Caco-2 (cell line): ENCODE measurements at regions not wholly inside any gene's neighbourhood (a gene's known extent, or its start where the extent isn't known, plus 50 kb on each side); places are given as distances from the start of the nearest gene placed in this dataset.

ENCODE experiments used
- BruUV-seq: library from RNA; stranded (reverse); fragments of 400-500 nt; replicated peaks from 2 replicates; lab custom pipeline; 2021; lab: Mats Ljungman, UMichigan
- CTCF ChIA-PET: fragments of 300-600 bp; sonication (Branson Sonifier 250); formaldehyde crosslinking; loops from one replicate; lab custom pipeline; 2022; ENCODE audit warnings: antibody characterized with exemption; lab: Charles Lee
- POLR2A ChIA-PET: fragments of 300-600 bp; sonication (Branson Sonifier 250); formaldehyde crosslinking; loops from one replicate; lab custom pipeline; 2022; ENCODE audit warnings: antibody characterized with exemption; lab: Charles Lee
- DNase-seq, 2 experiments: peaks; one replicate each; pipeline versions ENCODE4 v3.0.0 to v3.0.0-alpha.2; 2020 to 2022
- H3K27me3 ChIP-seq: replicated peaks from 2 replicates; pipeline ENCODE4 v1.6.0; 2011; ENCODE audit warnings: low read length; ENCODE audit not compliant: control insufficient read depth, insufficient read depth
- H3K36me3 ChIP-seq: 2 replicates; pipeline ENCODE4 v1.5.1; 2011; ENCODE audit warnings: low read length; ENCODE audit not compliant: control insufficient read depth, insufficient read depth
- H3K4me1 ChIP-seq: fragments of 250-450 bp; sonication (Bioruptor Pico); 2 replicates; pipeline ENCODE4 v1.5.1; 2020; ENCODE audit warnings: mild to moderate bottlenecking
- H3K4me3 ChIP-seq: 2 replicates; pipeline ENCODE4 v1.5.1; 2011; ENCODE audit warnings: low read depth, mild to moderate bottlenecking, control low read depth, low read length
- H3K9me3 ChIP-seq: fragments of 250-450 bp; sonication (Bioruptor Pico); 2 replicates; pipeline ENCODE4 v1.5.1; 2020; ENCODE audit warnings: mild to moderate bottlenecking, moderate library complexity
- H3K27ac Mint-ChIP-seq: one replicate; pipeline ENCODE4 v1.8.0; 2022; ENCODE audit warnings: mixed read lengths; ENCODE audit not compliant: unreplicated experiment
- H3K27me3 Mint-ChIP-seq: one replicate; pipeline ENCODE4 v1.8.0; 2022; ENCODE audit warnings: mixed read lengths; ENCODE audit not compliant: insufficient read depth, unreplicated experiment
- H3K36me3 Mint-ChIP-seq: one replicate; pipeline ENCODE4 v1.8.0; 2022; ENCODE audit warnings: mild to moderate bottlenecking, mixed read lengths; ENCODE audit not compliant: insufficient read depth, unreplicated experiment
- H3K4me1 Mint-ChIP-seq: one replicate; pipeline ENCODE4 v1.8.0; 2022; ENCODE audit warnings: low read depth, mixed read lengths; ENCODE audit not compliant: unreplicated experiment
- H3K4me3 Mint-ChIP-seq: one replicate; pipeline ENCODE4 v1.8.0; 2022; ENCODE audit warnings: mild to moderate bottlenecking, moderate library complexity, mixed read lengths; ENCODE audit not compliant: unreplicated experiment
- H3K9me3 Mint-ChIP-seq: one replicate; pipeline ENCODE4 v1.8.0; 2022; ENCODE audit warnings: mixed read lengths; ENCODE audit not compliant: unreplicated experiment
- intact Hi-C: fragments of 100-400 bp; cut with micrococcal nuclease; formaldehyde crosslinking; loops from one replicate; pipeline ENCODE4 v1.10.0; 2022; ENCODE audit not compliant: unreplicated experiment
- TF ChIP-seq, protein P1 (sequence below), 2 experiments: fragments of 200-600 bp in 1 of 2; IDR thresholded peaks; 1 replicate in 1 of 2; 2 replicates in 1 of 2; pipeline versions ENCODE4 v1.5.1 to v1.8.0; 2011 to 2022; ENCODE audit warnings: antibody characterized with exemption in 1 of 2, control low read depth in 1 of 2, inconsistent platforms in 1 of 2, low read depth in 1 of 2, low read length in 1 of 2, mild to moderate bottlenecking in 1 of 2, moderate library complexity in 1 of 2; ENCODE audit not compliant: insufficient read depth in 1 of 2, severe bottlenecking in 1 of 2, unreplicated experiment in 1 of 2

DNA sequence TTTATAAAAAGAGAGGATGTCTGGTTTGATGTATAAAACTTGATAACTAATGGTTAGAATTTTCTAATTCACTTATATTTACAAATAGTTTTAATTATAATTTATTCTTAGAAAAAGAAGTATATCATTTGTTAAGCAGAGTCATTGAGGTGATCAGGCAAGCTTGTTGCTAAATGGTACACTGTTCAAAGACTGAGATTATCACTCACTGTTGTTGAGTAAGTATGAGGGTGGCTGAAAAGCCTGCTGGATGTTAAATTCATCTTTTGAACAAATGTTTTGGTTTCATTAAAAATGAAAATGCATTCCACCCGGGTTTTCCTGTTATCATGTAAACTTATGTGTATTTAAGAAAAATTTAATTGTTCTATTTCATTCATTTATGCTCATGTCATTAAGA lies 451.8 kb downstream of the ADAMTS20 start:
- H3K4me3 Mint-ChIP-seq = no peak overlapping the region
- Histone ChIP-seq H3K4me1 (no peaks in the 10 kb centered on the region), H3K9me3 (no peaks in the 10 kb centered on the region), H3K4me3 (no peak overlapping the region), H3K36me3 (no peaks in the 10 kb centered on the region), H3K27me3 (no peaks in the 10 kb centered on the region)
- peaks cover 7% of the 10 kb centered on the region for H3K4me1 Mint-ChIP-seq
- no peaks in the 10 kb centered on the region for H3K36me3 Mint-ChIP-seq
- BruUV-seq = no TSS peak
- ChIA-PET CTCF (no interaction called here), POLR2A (no interaction called here)
- no peak overlapping the region for H3K27ac Mint-ChIP-seq
- no peaks in the 10 kb centered on the region for H3K9me3 Mint-ChIP-seq
- TF ChIP-seq, protein P1, sequence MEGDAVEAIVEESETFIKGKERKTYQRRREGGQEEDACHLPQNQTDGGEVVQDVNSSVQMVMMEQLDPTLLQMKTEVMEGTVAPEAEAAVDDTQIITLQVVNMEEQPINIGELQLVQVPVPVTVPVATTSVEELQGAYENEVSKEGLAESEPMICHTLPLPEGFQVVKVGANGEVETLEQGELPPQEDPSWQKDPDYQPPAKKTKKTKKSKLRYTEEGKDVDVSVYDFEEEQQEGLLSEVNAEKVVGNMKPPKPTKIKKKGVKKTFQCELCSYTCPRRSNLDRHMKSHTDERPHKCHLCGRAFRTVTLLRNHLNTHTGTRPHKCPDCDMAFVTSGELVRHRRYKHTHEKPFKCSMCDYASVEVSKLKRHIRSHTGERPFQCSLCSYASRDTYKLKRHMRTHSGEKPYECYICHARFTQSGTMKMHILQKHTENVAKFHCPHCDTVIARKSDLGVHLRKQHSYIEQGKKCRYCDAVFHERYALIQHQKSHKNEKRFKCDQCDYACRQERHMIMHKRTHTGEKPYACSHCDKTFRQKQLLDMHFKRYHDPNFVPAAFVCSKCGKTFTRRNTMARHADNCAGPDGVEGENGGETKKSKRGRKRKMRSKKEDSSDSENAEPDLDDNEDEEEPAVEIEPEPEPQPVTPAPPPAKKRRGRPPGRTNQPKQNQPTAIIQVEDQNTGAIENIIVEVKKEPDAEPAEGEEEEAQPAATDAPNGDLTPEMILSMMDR (IDR thresholded peaks at IDR 0.05; ENCODE audit: insufficient read depth in 1 of 2, low read depth in 1 of 2, low read length in 1 of 2, severe bottlenecking in 1 of 2, unreplicated experiment in 1 of 2) = no peak
- intact Hi-C loops = no loop called here
- no peak for DNase-seq
- no peaks in the 10 kb centered on the region for H3K27me3 Mint-ChIP-seq

DNA sequence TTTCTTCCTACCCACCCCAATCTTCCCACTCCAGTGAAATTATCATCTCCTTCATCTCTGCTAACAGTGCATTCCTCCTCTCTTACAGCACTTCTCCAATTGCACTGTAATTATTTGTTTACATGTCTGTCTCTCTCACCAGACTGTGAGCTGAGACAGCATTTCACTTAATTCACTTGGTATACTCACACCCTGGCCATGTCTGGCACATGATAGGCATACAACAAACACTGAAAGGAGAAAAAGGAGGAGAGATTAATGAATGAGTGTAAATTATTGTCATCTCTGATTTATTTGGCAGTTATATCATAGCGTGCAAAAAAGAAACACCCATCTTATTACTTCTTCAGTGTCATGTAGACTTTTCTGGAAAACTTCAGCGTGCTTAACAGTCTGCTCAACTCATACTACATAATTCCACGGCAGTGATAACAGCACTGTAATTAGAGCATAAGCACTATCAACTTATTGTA lies 452.3 kb downstream of the ADAMTS20 start:
- Histone ChIP-seq H3K9me3 (no peaks in the 10 kb centered on the region), H3K4me1 (no peaks in the 10 kb centered on the region), H3K36me3 (no peaks in the 10 kb centered on the region), H3K27me3 (no peaks in the 10 kb centered on the region), H3K4me3 (no peak overlapping the region)
- BruUV-seq = no TSS peak
- ChIA-PET CTCF (no interaction called here), POLR2A (no interaction called here)
- Mint-ChIP-seq H3K4me1 (peaks cover 7% of the 10 kb centered on the region), H3K27me3 (no peaks in the 10 kb centered on the region), H3K36me3 (no peaks in the 10 kb centered on the region), H3K9me3 (no peaks in the 10 kb centered on the region), H3K27ac (no peak overlapping the region), H3K4me3 (no peak overlapping the region)
- TF ChIP-seq, protein P1 (IDR thresholded peaks at IDR 0.05; ENCODE audit: insufficient read depth in 1 of 2, low read depth in 1 of 2, low read length in 1 of 2, severe bottlenecking in 1 of 2, unreplicated experiment in 1 of 2) = no peak
- intact Hi-C loops = loop anchor here (10.0 kb wide), 1 partner anchor 505 kb away; no protein-coding TSS in a partner anchor
- no peak for DNase-seq

DNA sequence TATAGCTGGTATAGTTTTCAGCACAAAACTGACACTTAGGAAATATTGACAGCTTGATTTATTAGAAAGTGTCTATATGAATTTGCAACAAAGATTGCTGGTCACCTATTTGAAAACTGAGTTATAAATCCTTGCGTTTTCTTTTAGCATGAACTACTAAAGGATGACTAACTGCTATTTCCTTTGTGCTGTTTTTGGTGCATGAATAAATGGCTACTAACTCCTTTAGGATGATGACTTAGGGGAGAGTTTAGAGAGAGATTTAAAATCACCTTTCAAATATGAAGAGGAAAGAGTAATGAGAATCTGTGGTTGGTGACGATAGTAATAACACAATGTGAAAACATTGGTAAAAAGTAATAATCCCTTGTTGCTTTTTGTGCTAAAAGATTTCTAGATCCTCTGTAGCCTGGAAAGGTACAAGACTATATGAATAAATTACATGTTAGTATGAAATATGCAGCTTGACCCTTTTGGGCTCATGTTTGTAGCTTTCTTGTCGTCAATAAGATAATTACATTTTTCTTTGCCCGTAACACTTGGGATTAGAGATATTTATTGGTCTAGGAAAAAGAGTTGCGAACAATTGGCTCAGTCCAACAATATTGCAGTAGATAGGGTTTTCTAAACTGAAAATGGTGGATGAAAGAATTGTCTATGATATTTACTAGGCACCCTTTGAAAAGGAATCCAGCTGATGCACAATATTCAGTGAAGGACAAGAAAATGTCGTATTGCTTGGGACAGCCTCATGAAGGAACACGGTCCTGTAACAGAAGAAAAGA lies 453.0 kb downstream of the ADAMTS20 start:
- ChIA-PET POLR2A (no interaction called here), CTCF (no interaction called here)
- Mint-ChIP-seq H3K4me3 (no peak overlapping the region), H3K27ac (no peak overlapping the region), H3K36me3 (no peaks in the 10 kb centered on the region), H3K9me3 (no peaks in the 10 kb centered on the region), H3K4me1 (peaks cover 7% of the 10 kb centered on the region), H3K27me3 (no peaks in the 10 kb centered on the region)
- Histone ChIP-seq H3K36me3 (no peaks in the 10 kb centered on the region), H3K27me3 (no peaks in the 10 kb centered on the region), H3K9me3 (no peaks in the 10 kb centered on the region), H3K4me3 (no peak overlapping the region), H3K4me1 (no peaks in the 10 kb centered on the region)
- TF ChIP-seq, protein P1 (IDR thresholded peaks at IDR 0.05; ENCODE audit: insufficient read depth in 1 of 2, low read depth in 1 of 2, low read length in 1 of 2, severe bottlenecking in 1 of 2, unreplicated experiment in 1 of 2) = no peak
- BruUV-seq = no TSS peak
- intact Hi-C loops = loop anchor here (10.0 kb wide), 1 partner anchor 504 kb away; no protein-coding TSS in a partner anchor
- DNase-seq = no peak
